WTC11 (cell line): ENCODE measurements at regions not wholly inside any gene's neighbourhood (a gene's known extent, or its start where the extent isn't known, plus 50 kb on each side); places are given as distances from the start of the nearest gene placed in this dataset.

Experiments used
- ATAC-seq: fragments of 200-7000 bp; cut with Tn5 transposase; 2 replicates; pipeline ENCODE4 v1.10.0; 2021; ENCODE audit warnings: mild to moderate bottlenecking, moderate library complexity
- CTCF ChIA-PET: fragments of 300-600 bp; sonication (Branson Sonifier 250); formaldehyde crosslinking; loops from one replicate; lab custom pipeline; 2021; ENCODE audit warnings: antibody characterized with exemption; lab: Charles Lee
- POLR2A ChIA-PET: fragments of 350-600 bp; sonication (Branson Sonifier 250); formaldehyde crosslinking; loops from one replicate; lab custom pipeline; 2021; ENCODE audit warnings: antibody characterized with exemption; lab: Charles Lee
- DNase-seq: peaks from one replicate; pipeline ENCODE4 v3.0.0; 2021; ENCODE audit warnings: low spot score
- H3K27ac Mint-ChIP-seq: 2 replicates; pipeline ENCODE4 v1.8.0; 2021; ENCODE audit warnings: mixed read lengths
- H3K27me3 Mint-ChIP-seq: 2 replicates; pipeline ENCODE4 v1.8.0; 2021; ENCODE audit warnings: low read depth, mild to moderate bottlenecking, moderate library complexity, mixed read lengths
- H3K36me3 Mint-ChIP-seq: 2 replicates; pipeline ENCODE4 v1.8.0; 2021; ENCODE audit warnings: mixed read lengths
- H3K4me1 Mint-ChIP-seq: 2 replicates; pipeline ENCODE4 v1.8.0; 2022; ENCODE audit warnings: mixed read lengths
- H3K4me3 Mint-ChIP-seq: 2 replicates; pipeline ENCODE4 v1.8.0; 2021; ENCODE audit warnings: mild to moderate bottlenecking, moderate library complexity, mixed read lengths
- H3K9me3 Mint-ChIP-seq: 2 replicates; pipeline ENCODE4 v1.8.0; 2021; ENCODE audit warnings: mixed read lengths
- CREB1 ChIP-seq: sonication (generic); formaldehyde crosslinking; IDR thresholded peaks from 2 replicates; pipeline ENCODE4 v1.8.0; 2023; ENCODE audit warnings: mild to moderate bottlenecking, missing genetic modification reagents
- CREM ChIP-seq: sonication (generic); formaldehyde crosslinking; IDR thresholded peaks from 2 replicates; pipeline ENCODE4 v1.8.1; 2022; ENCODE audit warnings: mild to moderate bottlenecking, missing genetic modification reagents, moderate library complexity
- EMX1 ChIP-seq: fragments of 250-450 bp; sonication (Bioruptor Pico); IDR thresholded peaks from 2 replicates; pipeline ENCODE4 v1.8.0; 2021; ENCODE audit warnings: mild to moderate bottlenecking
- FOXJ3 ChIP-seq: sonication (generic); formaldehyde crosslinking; IDR thresholded peaks from 2 replicates; pipeline ENCODE4 v1.9.0; 2021; ENCODE audit warnings: missing genetic modification reagents, mild to moderate bottlenecking, borderline replicate concordance
- FOXK1 ChIP-seq: sonication (generic); formaldehyde crosslinking; IDR thresholded peaks from 2 replicates; pipeline ENCODE4 v1.8.0; 2022; ENCODE audit warnings: mild to moderate bottlenecking, moderate library complexity, missing genetic modification reagents
- FOXP4 ChIP-seq: sonication (generic); formaldehyde crosslinking; IDR thresholded peaks from 2 replicates; pipeline ENCODE4 v1.8.0; 2022; ENCODE audit warnings: mild to moderate bottlenecking, missing genetic modification reagents
- GRHL2 ChIP-seq: fragments of 250-450 bp; sonication (Bioruptor Pico); IDR thresholded peaks from 2 replicates; pipeline ENCODE4 v1.8.0; 2022; ENCODE audit warnings: mild to moderate bottlenecking, moderate library complexity; ENCODE audit not compliant: insufficient replicate concordance, severe bottlenecking
- IRF1 ChIP-seq: sonication (generic); formaldehyde crosslinking; IDR thresholded peaks from 2 replicates; pipeline ENCODE4 v1.8.0; 2023; ENCODE audit warnings: missing genetic modification reagents
- IRF2 ChIP-seq: sonication (generic); formaldehyde crosslinking; IDR thresholded peaks from 2 replicates; pipeline ENCODE4 v1.8.0; 2022; ENCODE audit warnings: low read depth, missing genetic modification reagents, borderline replicate concordance
- JUN ChIP-seq: sonication (generic); formaldehyde crosslinking; IDR thresholded peaks from 2 replicates; pipeline ENCODE4 v1.8.0; 2023; ENCODE audit warnings: mild to moderate bottlenecking, missing genetic modification reagents
- MAX ChIP-seq: sonication (generic); formaldehyde crosslinking; IDR thresholded peaks from 2 replicates; pipeline ENCODE4 v1.8.0; 2022; ENCODE audit warnings: mild to moderate bottlenecking, missing genetic modification reagents
- NFYB ChIP-seq: sonication (generic); formaldehyde crosslinking; conservative IDR thresholded peaks from 2 replicates; pipeline ENCODE4 v1.8.0; 2022; ENCODE audit warnings: low read depth, missing genetic modification reagents
- OVOL2 ChIP-seq: fragments of 250-450 bp; sonication (Bioruptor Pico); IDR thresholded peaks from 2 replicates; pipeline ENCODE4 v1.9.0; 2021; ENCODE audit warnings: mild to moderate bottlenecking, borderline replicate concordance
- SMAD4 ChIP-seq: sonication (generic); formaldehyde crosslinking; IDR thresholded peaks from 2 replicates; pipeline ENCODE4 v1.8.0; 2022; ENCODE audit warnings: mild to moderate bottlenecking, missing genetic modification reagents
- ZNF232 ChIP-seq: sonication (generic); formaldehyde crosslinking; IDR thresholded peaks from 2 replicates; pipeline ENCODE4 v1.8.0; 2022; ENCODE audit warnings: mild to moderate bottlenecking, missing genetic modification reagents
- ZNF416 ChIP-seq: fragments of 250-450 bp; sonication (Bioruptor Pico); IDR thresholded peaks from 2 replicates; pipeline ENCODE4 v1.9.0; 2021; ENCODE audit warnings: mild to moderate bottlenecking, inconsistent platforms
- TF ChIP-seq, protein P1 (sequence below): fragments of 250-450 bp; sonication (Bioruptor Pico); IDR thresholded peaks from 2 replicates; pipeline ENCODE4 v1.9.0; 2021; ENCODE audit warnings: mild to moderate bottlenecking
- TF ChIP-seq, protein P2 (sequence below): fragments of 250-450 bp; sonication (Bioruptor Pico); IDR thresholded peaks from 2 replicates; pipeline ENCODE4 v1.9.0; 2021; ENCODE audit warnings: mild to moderate bottlenecking, borderline replicate concordance
- TF ChIP-seq, protein P3 (sequence below): fragments of 250-450 bp; sonication (Bioruptor Pico); IDR thresholded peaks from 2 replicates; pipeline ENCODE4 v1.9.0; 2021; ENCODE audit warnings: mild to moderate bottlenecking
- TF ChIP-seq, protein P4 (sequence below): fragments of 250-450 bp; sonication (Bioruptor Pico); conservative IDR thresholded peaks from 2 replicates; pipeline ENCODE4 v1.9.0; 2021; ENCODE audit warnings: mild to moderate bottlenecking

DNA sequence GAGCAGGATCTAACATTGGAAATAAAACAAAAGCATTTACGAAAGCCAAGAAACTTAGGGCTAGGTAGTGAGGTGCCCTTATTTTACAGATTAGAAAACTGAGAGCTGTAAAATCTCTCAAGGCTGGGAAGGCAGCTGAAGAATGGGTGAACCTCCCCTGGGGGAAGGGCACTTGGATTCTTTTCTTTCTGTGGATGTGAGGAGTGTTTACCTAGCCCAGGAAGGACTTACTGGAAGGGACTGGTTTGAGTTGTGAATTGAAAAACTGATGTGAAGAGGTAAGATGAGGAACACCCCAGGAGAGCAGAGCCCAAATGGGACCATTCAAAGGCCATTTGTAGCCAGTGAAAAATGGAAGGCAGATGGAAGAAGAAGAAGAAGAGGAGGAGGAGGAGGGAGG lies 74.7 kb upstream of the NGF start (continued):
- no peak for TF ChIP-seq MAX (CRISPR knock-in tag)
- no peak for TF ChIP-seq EMX1 (CRISPR knock-in tag)
- no peak for TF ChIP-seq FOXK1 (CRISPR knock-in tag)
- no peak for TF ChIP-seq SMAD4
- no peak for TF ChIP-seq JUN (CRISPR knock-in tag)
- no peak for TF ChIP-seq ZNF232 (CRISPR knock-in tag)
- TF ChIP-seq FOXJ3 (CRISPR knock-in tag), result no peak

DNA sequence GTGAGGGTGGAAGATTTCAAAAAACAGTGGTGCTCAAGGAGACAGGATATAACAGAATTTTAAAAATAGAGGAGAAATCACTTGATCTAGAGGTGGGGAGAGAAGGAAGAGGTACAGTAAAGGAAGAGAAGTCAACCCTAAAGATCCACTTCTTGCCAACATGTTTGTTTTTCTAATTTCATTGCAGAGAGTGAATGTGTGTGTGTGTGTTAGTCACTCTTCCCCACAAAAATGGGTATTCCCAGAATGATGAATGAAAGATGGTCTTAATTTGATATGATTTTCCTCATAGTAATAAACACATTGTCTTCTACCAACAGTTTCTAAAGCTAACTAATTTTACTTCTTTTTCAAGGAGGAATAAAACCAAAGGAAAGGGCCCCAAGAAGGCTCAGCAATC lies 74.2 kb upstream of the NGF start:
- no peak overlapping the region for H3K27ac Mint-ChIP-seq
- ChIA-PET CTCF (interaction anchor here (1.7 kb wide), 1 partner anchor 137 kb away, joined by 5 read pairs; no protein-coding TSS in a partner anchor), POLR2A (no interaction called here)
- ATAC-seq (no peak), DNase-seq (no peak)
- H3K4me1 Mint-ChIP-seq, result peaks cover 10% of the 10 kb centered on the region
- H3K27me3 Mint-ChIP-seq, result no peaks in the 10 kb centered on the region
- peaks cover 6% of the 10 kb centered on the region; the same call in 1 of the 2 replicates for H3K36me3 Mint-ChIP-seq
- H3K4me3 Mint-ChIP-seq, result no peak overlapping the region
- H3K9me3 Mint-ChIP-seq, result peaks cover 9% of the 10 kb centered on the region
- no peak for TF ChIP-seq GRHL2
- TF ChIP-seq MAX (CRISPR knock-in tag), result no peak
- TF ChIP-seq, protein P1, sequence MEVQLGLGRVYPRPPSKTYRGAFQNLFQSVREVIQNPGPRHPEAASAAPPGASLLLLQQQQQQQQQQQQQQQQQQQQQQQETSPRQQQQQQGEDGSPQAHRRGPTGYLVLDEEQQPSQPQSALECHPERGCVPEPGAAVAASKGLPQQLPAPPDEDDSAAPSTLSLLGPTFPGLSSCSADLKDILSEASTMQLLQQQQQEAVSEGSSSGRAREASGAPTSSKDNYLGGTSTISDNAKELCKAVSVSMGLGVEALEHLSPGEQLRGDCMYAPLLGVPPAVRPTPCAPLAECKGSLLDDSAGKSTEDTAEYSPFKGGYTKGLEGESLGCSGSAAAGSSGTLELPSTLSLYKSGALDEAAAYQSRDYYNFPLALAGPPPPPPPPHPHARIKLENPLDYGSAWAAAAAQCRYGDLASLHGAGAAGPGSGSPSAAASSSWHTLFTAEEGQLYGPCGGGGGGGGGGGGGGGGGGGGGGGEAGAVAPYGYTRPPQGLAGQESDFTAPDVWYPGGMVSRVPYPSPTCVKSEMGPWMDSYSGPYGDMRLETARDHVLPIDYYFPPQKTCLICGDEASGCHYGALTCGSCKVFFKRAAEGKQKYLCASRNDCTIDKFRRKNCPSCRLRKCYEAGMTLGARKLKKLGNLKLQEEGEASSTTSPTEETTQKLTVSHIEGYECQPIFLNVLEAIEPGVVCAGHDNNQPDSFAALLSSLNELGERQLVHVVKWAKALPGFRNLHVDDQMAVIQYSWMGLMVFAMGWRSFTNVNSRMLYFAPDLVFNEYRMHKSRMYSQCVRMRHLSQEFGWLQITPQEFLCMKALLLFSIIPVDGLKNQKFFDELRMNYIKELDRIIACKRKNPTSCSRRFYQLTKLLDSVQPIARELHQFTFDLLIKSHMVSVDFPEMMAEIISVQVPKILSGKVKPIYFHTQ (CRISPR knock-in tag), result no peak
- TF ChIP-seq NFYB (CRISPR knock-in tag), result no peak
- no peak for TF ChIP-seq CREM (CRISPR knock-in tag)
- TF ChIP-seq IRF1 (CRISPR knock-in tag), result no peak
- TF ChIP-seq, protein P2, sequence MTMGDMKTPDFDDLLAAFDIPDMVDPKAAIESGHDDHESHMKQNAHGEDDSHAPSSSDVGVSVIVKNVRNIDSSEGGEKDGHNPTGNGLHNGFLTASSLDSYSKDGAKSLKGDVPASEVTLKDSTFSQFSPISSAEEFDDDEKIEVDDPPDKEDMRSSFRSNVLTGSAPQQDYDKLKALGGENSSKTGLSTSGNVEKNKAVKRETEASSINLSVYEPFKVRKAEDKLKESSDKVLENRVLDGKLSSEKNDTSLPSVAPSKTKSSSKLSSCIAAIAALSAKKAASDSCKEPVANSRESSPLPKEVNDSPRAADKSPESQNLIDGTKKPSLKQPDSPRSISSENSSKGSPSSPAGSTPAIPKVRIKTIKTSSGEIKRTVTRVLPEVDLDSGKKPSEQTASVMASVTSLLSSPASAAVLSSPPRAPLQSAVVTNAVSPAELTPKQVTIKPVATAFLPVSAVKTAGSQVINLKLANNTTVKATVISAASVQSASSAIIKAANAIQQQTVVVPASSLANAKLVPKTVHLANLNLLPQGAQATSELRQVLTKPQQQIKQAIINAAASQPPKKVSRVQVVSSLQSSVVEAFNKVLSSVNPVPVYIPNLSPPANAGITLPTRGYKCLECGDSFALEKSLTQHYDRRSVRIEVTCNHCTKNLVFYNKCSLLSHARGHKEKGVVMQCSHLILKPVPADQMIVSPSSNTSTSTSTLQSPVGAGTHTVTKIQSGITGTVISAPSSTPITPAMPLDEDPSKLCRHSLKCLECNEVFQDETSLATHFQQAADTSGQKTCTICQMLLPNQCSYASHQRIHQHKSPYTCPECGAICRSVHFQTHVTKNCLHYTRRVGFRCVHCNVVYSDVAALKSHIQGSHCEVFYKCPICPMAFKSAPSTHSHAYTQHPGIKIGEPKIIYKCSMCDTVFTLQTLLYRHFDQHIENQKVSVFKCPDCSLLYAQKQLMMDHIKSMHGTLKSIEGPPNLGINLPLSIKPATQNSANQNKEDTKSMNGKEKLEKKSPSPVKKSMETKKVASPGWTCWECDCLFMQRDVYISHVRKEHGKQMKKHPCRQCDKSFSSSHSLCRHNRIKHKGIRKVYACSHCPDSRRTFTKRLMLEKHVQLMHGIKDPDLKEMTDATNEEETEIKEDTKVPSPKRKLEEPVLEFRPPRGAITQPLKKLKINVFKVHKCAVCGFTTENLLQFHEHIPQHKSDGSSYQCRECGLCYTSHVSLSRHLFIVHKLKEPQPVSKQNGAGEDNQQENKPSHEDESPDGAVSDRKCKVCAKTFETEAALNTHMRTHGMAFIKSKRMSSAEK (CRISPR knock-in tag), result no peak
- TF ChIP-seq CREB1 (CRISPR knock-in tag), result no peak
- no peak for TF ChIP-seq IRF2 (CRISPR knock-in tag)
- no peak for TF ChIP-seq ZNF416 (CRISPR knock-in tag)
- no peak for TF ChIP-seq FOXP4 (CRISPR knock-in tag)
- TF ChIP-seq, protein P3, sequence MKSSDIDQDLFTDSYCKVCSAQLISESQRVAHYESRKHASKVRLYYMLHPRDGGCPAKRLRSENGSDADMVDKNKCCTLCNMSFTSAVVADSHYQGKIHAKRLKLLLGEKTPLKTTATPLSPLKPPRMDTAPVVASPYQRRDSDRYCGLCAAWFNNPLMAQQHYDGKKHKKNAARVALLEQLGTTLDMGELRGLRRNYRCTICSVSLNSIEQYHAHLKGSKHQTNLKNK (CRISPR knock-in tag), result no peak
- no peak for TF ChIP-seq OVOL2
- TF ChIP-seq, protein P4, sequence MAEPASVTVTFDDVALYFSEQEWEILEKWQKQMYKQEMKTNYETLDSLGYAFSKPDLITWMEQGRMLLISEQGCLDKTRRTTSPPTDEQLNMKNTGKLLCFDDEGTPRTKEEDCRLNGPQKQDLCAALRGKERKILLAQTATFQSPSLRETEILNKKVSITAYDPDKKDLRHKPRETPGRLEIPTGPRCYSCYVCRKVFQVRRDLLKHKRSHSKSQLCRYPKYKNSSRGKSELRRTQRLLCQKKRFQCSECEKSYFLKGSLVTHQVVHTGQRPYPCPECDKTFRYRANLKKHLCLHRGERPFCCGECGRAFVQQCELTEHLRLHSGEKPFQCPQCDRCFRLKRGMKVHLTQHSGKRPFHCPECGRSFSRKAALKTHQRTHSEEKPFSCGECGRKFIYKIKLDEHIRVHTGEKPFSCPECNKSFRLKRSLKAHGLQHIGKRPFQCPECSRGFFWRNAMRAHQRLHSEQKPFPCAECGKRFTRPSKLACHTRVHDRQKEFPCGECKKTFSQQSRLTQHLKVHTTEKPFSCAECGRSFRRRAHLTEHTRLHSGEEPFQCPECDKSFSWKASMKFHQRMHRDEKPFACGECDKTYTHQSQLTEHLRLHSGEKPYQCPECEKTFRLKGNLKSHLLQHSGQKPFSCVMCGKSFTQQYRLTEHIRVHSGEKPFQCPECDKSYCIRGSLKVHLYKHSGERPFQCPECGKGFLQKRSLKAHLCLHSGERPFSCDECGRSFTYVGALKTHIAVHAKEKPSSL (CRISPR knock-in tag), result no peak
